Neural cell (in vitro differentiated cells): ENCODE measurements at regions not wholly inside any gene's neighbourhood (a gene's known extent, or its start where the extent isn't known, plus 50 kb on each side); places are given as distances from the start of the nearest gene placed in this dataset.

Experiments
- H2AFZ ChIP-seq: fragments of 200-600, 300-800 bp; sonication (generic), shearing (Covaris generic); 2 replicates; pipeline ENCODE4 v1.6.0; 2014; ENCODE audit warnings: low read depth, mild to moderate bottlenecking, antibody characterized with exemption, low read length, moderate library complexity
- H3F3A ChIP-seq: fragments of 200-600 bp; shearing (Covaris generic); 2 replicates; pipeline ENCODE4 v1.6.1; 2016; ENCODE audit warnings: mild to moderate bottlenecking, moderate library complexity, mixed read lengths, antibody characterized with exemption, low read length; ENCODE audit not compliant: insufficient read depth, poor library complexity, severe bottlenecking
- H3K27ac ChIP-seq: fragments of 200-600, 300-800 bp; sonication (generic), shearing (Covaris generic); 2 replicates; pipeline ENCODE4 v1.5.1; 2014; ENCODE audit warnings: mild to moderate bottlenecking, low read length, moderate library complexity
- H3K27me3 ChIP-seq: fragments of 300-800, 200-600 bp; sonication (generic), shearing (Covaris generic); 2 replicates; pipeline ENCODE4 v1.6.0; 2014; ENCODE audit warnings: mild to moderate bottlenecking, low read depth, low read length, moderate library complexity; ENCODE audit not compliant: insufficient read depth
- H3K36me3 ChIP-seq: fragments of 300-800, 200-600 bp; sonication (generic), shearing (Covaris generic); 2 replicates; pipeline ENCODE4 v1.5.1; 2014; ENCODE audit warnings: mild to moderate bottlenecking, antibody characterized with exemption, low read length, moderate library complexity; ENCODE audit not compliant: insufficient read depth
- H3K4me2 ChIP-seq: fragments of 300-800, 200-600 bp; sonication (generic), shearing (Covaris generic); 2 replicates; pipeline ENCODE4 v1.6.0; 2014; ENCODE audit warnings: mild to moderate bottlenecking, low read length
- H3K4me3 ChIP-seq: fragments of 300-800, 200-600 bp; sonication (generic), shearing (Covaris generic); 2 replicates; pipeline ENCODE4 v1.5.1; 2014; ENCODE audit warnings: mild to moderate bottlenecking, low read length, moderate library complexity
- H3K79me2 ChIP-seq: fragments of 200-600 bp; shearing (Covaris generic); replicated peaks from 2 replicates; pipeline ENCODE4 v1.6.0; 2014; ENCODE audit warnings: mild to moderate bottlenecking, low read length, moderate library complexity; ENCODE audit not compliant: insufficient read depth
- H3K9ac ChIP-seq: fragments of 300-800, 200-600 bp; sonication (generic), shearing (Covaris generic); 2 replicates; pipeline ENCODE4 v1.6.1; 2016; ENCODE audit warnings: mild to moderate bottlenecking, low read length, mixed read lengths
- H3K9me2 ChIP-seq: fragments of 200-600 bp; shearing (Covaris generic); 2 replicates; pipeline ENCODE4 v1.6.1; 2016; ENCODE audit warnings: mild to moderate bottlenecking, low read length, mixed read lengths; ENCODE audit not compliant: insufficient read depth
- H3K9me3 ChIP-seq: fragments of 200-600, 300-800 bp; sonication (generic), shearing (Covaris generic); 2 replicates; pipeline ENCODE4 v1.6.1; 2016; ENCODE audit warnings: mild to moderate bottlenecking, mixed run types, low read length, moderate library complexity, mixed read lengths
- H4K20me1 ChIP-seq: fragments of 200-600 bp; shearing (Covaris generic); 2 replicates; pipeline ENCODE4 v1.6.1; 2016; ENCODE audit warnings: mild to moderate bottlenecking, mixed run types; ENCODE audit not compliant: insufficient read depth
- CTCF ChIP-seq: fragments of 450-650 bp; IDR thresholded peaks from 2 replicates; pipeline ENCODE4 v1.5.1; 2014; ENCODE audit warnings: antibody characterized with exemption, mild to moderate bottlenecking, moderate library complexity; ENCODE audit not compliant: poor library complexity, severe bottlenecking
- EP300 ChIP-seq: fragments of 450-650 bp; conservative IDR thresholded peaks from 2 replicates; pipeline ENCODE4 v1.6.1; 2014; ENCODE audit warnings: antibody characterized with exemption, mild to moderate bottlenecking, moderate library complexity; ENCODE audit not compliant: poor library complexity, severe bottlenecking
- EZH2 ChIP-seq: fragments of 200-600, 300-800 bp; shearing (Covaris generic), sonication (generic); IDR thresholded peaks from 2 replicates; pipeline ENCODE4 v1.6.1; 2014; ENCODE audit warnings: antibody characterized with exemption, low read length, borderline replicate concordance, mild to moderate bottlenecking; ENCODE audit not compliant: insufficient read depth, poor library complexity, severe bottlenecking
- MXI1 ChIP-seq: fragments of 450-650 bp; conservative IDR thresholded peaks from 2 replicates; pipeline ENCODE4 v1.6.1; 2014; ENCODE audit warnings: antibody characterized with exemption, mild to moderate bottlenecking; ENCODE audit not compliant: poor library complexity, severe bottlenecking
- POLR2AphosphoS5 ChIP-seq: IDR thresholded peaks from 2 replicates; pipeline ENCODE4 v1.6.1; 2012
- RAD21 ChIP-seq: fragments of 450-650 bp; conservative IDR thresholded peaks from 2 replicates; pipeline ENCODE4 v1.6.1; 2014; ENCODE audit warnings: antibody characterized with exemption, mild to moderate bottlenecking, moderate library complexity
- REST ChIP-seq: IDR thresholded peaks from 2 replicates; pipeline ENCODE4 v1.6.1; 2012; ENCODE audit warnings: borderline replicate concordance
- SMC3 ChIP-seq: fragments of 450-650 bp; conservative IDR thresholded peaks from 2 replicates; pipeline ENCODE4 v1.6.1; 2014; ENCODE audit warnings: antibody characterized with exemption, mild to moderate bottlenecking, moderate library complexity; ENCODE audit not compliant: poor library complexity
- TAF1 ChIP-seq: IDR thresholded peaks from 2 replicates; pipeline ENCODE4 v1.6.1; 2012; ENCODE audit warnings: low read depth

GRCh38 chr20:6848992-6849391, 81.5 kb downstream of the BMP2 start:
- Histone ChIP-seq H3K9me3 (no peaks in the 10 kb centered on the region), H3K4me2 (no peak overlapping the region)

GRCh38 chr20:6851136-6851535, 83.7 kb downstream of the BMP2 start:
- H3K9me2 ChIP-seq = no peaks in the 10 kb centered on the region
- H3K4me3 ChIP-seq = no peak overlapping the region
- H4K20me1 ChIP-seq = no peaks in the 10 kb centered on the region
- no peak overlapping the region for H3K4me2 ChIP-seq
- no peaks in the 10 kb centered on the region for H3K27me3 ChIP-seq
- H3K9me3 ChIP-seq = no peaks in the 10 kb centered on the region
- no peak overlapping the region for H3K27ac ChIP-seq
- no peak for TF ChIP-seq REST
- no peak for TF ChIP-seq CTCF
- TF ChIP-seq POLR2AphosphoS5 = no peak
- no peak overlapping the region for H3K9ac ChIP-seq
- no peaks in the 10 kb centered on the region for H3K36me3 ChIP-seq
- no peaks in the 10 kb centered on the region for H3K79me2 ChIP-seq
- no peaks in the 10 kb centered on the region for H3F3A ChIP-seq
- no peak overlapping the region for H2AFZ ChIP-seq

More at GRCh38 chr20:6848992-6849391, 81.5 kb downstream of the BMP2 start:
- no peaks in the 10 kb centered on the region for H3K79me2 ChIP-seq
- H4K20me1 ChIP-seq = no peaks in the 10 kb centered on the region
- no peaks in the 10 kb centered on the region for H3K36me3 ChIP-seq
- no peaks in the 10 kb centered on the region for H3K27me3 ChIP-seq
- H3F3A ChIP-seq = no peaks in the 10 kb centered on the region
- H3K4me3 ChIP-seq = no peak overlapping the region
- H3K9me2 ChIP-seq = no peaks in the 10 kb centered on the region
- no peak overlapping the region for H2AFZ ChIP-seq
- TF ChIP-seq TAF1 (no peak), REST (no peak), CTCF (no peak), SMC3 (no peak), RAD21 (no peak), EP300 (no peak), POLR2AphosphoS5 (no peak), EZH2 (no peak), MXI1 (no peak)
- no peak overlapping the region for H3K27ac ChIP-seq
- no peak overlapping the region for H3K9ac ChIP-seq
